Upper lobe of right lung (tissue), 1 donor: ENCODE measurements at regions not wholly inside any gene's neighbourhood (a gene's known extent, or its start where the extent isn't known, plus 50 kb on each side); places are given as distances from the start of the nearest gene placed in this dataset.

Experiments used
- ATAC-seq: fragments of 200-7000 bp; cut with Tn5 transposase; one replicate; pipeline ENCODE4 v1.9.1; 2020; ENCODE audit warnings: mild to moderate bottlenecking, moderate library complexity
- DNase-seq: peaks from one replicate; pipeline ENCODE4 v3.0.0-alpha.2; 2020
- H3K27ac ChIP-seq: fragments of 200-600 bp; one replicate; pipeline ENCODE4 v1.8.0; 2022
- H3K27me3 ChIP-seq: fragments of 200-600 bp; one replicate; pipeline ENCODE4 v1.8.0; 2022; ENCODE audit warnings: mild to moderate bottlenecking
- H3K36me3 ChIP-seq: fragments of 200-600 bp; one replicate; pipeline ENCODE4 v1.8.0; 2022
- H3K4me1 ChIP-seq: fragments of 200-600 bp; one replicate; pipeline ENCODE4 v1.8.0; 2022
- H3K4me3 ChIP-seq: fragments of 200-600 bp; one replicate; pipeline ENCODE4 v1.8.0; 2022; ENCODE audit warnings: mild to moderate bottlenecking
- H3K9me3 ChIP-seq: fragments of 200-600 bp; one replicate; pipeline ENCODE4 v1.8.0; 2022
- intact Hi-C: fragments of 100-400 bp; cut with DNase I; formaldehyde crosslinking; loops from one replicate; pipeline ENCODE4 v1.11.0; 2022
- TF ChIP-seq, protein P1 (sequence below): fragments of 200-600 bp; IDR thresholded peaks from one replicate; pipeline ENCODE4 v1.8.0; 2022; ENCODE audit warnings: antibody characterized with exemption
- donor health status: DM: no; HTN: yes; CAD: no; lungs with severe emphysema.

DNA sequence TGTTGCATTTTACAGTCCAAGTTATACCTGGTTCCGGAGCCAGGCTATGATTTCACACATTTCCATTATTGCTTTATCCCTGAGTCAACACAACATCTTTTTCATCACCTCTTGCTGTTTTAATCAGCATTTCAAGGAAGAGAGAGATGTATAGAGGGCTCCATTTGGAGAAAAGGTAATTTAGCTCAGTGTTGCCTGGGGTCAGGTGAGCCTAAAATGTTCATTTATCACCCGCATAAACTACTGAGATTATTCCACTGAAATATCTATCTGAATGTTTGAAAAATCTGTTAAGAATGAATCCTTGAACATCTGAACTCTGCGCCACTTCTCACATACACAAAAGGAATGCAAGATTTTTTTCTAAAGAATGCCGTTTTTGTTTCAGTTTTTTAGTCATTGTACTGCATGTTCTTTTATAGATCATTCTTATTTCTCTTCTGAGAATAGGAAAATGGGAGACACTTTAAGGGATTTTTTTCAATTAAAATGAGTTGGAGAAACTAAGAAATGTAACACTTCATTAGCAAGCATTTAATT lies 51.5 kb upstream of the AGTR1 start:
- H3K27me3 ChIP-seq: no peaks in the 10 kb centered on the region
- intact Hi-C loops: no loop called here
- no peak overlapping the region for H3K4me3 ChIP-seq
- no peaks in the 10 kb centered on the region for H3K36me3 ChIP-seq
- TF ChIP-seq, protein P1, sequence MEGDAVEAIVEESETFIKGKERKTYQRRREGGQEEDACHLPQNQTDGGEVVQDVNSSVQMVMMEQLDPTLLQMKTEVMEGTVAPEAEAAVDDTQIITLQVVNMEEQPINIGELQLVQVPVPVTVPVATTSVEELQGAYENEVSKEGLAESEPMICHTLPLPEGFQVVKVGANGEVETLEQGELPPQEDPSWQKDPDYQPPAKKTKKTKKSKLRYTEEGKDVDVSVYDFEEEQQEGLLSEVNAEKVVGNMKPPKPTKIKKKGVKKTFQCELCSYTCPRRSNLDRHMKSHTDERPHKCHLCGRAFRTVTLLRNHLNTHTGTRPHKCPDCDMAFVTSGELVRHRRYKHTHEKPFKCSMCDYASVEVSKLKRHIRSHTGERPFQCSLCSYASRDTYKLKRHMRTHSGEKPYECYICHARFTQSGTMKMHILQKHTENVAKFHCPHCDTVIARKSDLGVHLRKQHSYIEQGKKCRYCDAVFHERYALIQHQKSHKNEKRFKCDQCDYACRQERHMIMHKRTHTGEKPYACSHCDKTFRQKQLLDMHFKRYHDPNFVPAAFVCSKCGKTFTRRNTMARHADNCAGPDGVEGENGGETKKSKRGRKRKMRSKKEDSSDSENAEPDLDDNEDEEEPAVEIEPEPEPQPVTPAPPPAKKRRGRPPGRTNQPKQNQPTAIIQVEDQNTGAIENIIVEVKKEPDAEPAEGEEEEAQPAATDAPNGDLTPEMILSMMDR: no peak
- ATAC-seq (no peak), DNase-seq (no peak)
- H3K27ac ChIP-seq: no peak overlapping the region
- peaks cover 3% of the 10 kb centered on the region for H3K4me1 ChIP-seq
- H3K9me3 ChIP-seq: no peaks in the 10 kb centered on the region
